Adrenal gland (tissue), 9 donors: ENCODE measurements at regions not wholly inside any gene's neighbourhood (a gene's known extent, or its start where the extent isn't known, plus 50 kb on each side); places are given as distances from the start of the nearest gene placed in this dataset.

Experiments
- DNase-seq, 7 donors: peaks; one replicate each; pipeline ENCODE4 v3.0.0-alpha.2; 2019 to 2020
- H3K27ac ChIP-seq, 5 donors: fragments of 200-600 bp; sonication (generic) in 4 of 5; 1 replicate in 3 of 5; 2 replicates in 2 of 5; pipeline versions ENCODE4 v1.5.1 to v1.8.0; 2016 to 2020; ENCODE audit warnings: mild to moderate bottlenecking in 1 of 5
- H3K27me3 ChIP-seq: fragments of 200-600 bp; 2 replicates; pipeline ENCODE4 v1.8.0; 2021
- H3K36me3 ChIP-seq, 2 donors: fragments of 200-600 bp; replicated peaks in 1 of 2; 1 replicate in 1 of 2; 2 replicates in 1 of 2; pipeline versions ENCODE4 v1.5.1 to v1.8.0; 2018 to 2022
- H3K4me1 ChIP-seq, 2 donors: fragments of 200-600 bp; replicated peaks in 1 of 2; 1 replicate in 1 of 2; 2 replicates in 1 of 2; pipeline versions ENCODE4 v1.5.1 to v1.8.0; 2018 to 2021
- H3K4me3 ChIP-seq, 4 donors: fragments of 200-600 bp; sonication (generic) in 3 of 4; one replicate each; pipeline ENCODE4 v1.5.1; 2016 to 2018
- H3K9me3 ChIP-seq, 3 donors: fragments of 200-600 bp; sonication (generic) in 1 of 3; replicated peaks in 1 of 3; 1 replicate in 2 of 3; 2 replicates in 1 of 3; pipeline versions ENCODE4 v1.5.1 to v1.8.0; 2016 to 2021
- POLR2A ChIP-seq, 2 donors: fragments of 450-650 bp; IDR thresholded peaks; one replicate each; pipeline ENCODE4 v1.6.1; 2017; ENCODE audit warnings: antibody characterized with exemption in 2 of 2, mild to moderate bottlenecking in 2 of 2, moderate library complexity in 1 of 2
- WGBS, 4 donors: extraction: QIAGEN DNeasy Blood & Tissue Kit in 2 of 4; methylation state at CpG; one replicate each; pipeline versions ENCODE4 v1.1.5 to v1.1.7; 2013 to 2017; 5-methylcytosine and 5-hydroxymethylcytosine counted together
- intact Hi-C, 2 donors: fragments of 100-400 bp; cut with DNase I; formaldehyde crosslinking; loops; one replicate each; pipeline versions ENCODE4 v1.14.1 to v1.15.0; 2022 to 2023
- TF ChIP-seq, protein P1 (sequence below), 6 experiments: fragments of 450-650 bp in 4 of 6; fragments of 200-600 bp in 2 of 6; sonication (generic) in 1 of 6; IDR thresholded peaks; 1 replicate in 5 of 6; 2 replicates in 1 of 6; pipeline versions ENCODE4 v1.5.1 to v1.8.0; 2016 to 2021; ENCODE audit warnings: antibody characterized with exemption in 6 of 6, mild to moderate bottlenecking in 2 of 6, moderate library complexity in 1 of 6
- donor health status: healthy with polysubstance abuse.
- donor health status: Bipolar disorder and iron deficiency.
- donor health status: DM: yes; HTN: yes; CAD: no.
- donor health status: DM: no; HTN: no; CAD: no.
- donor health status: DM: no; HTN: no; CAD: no.

DNA sequence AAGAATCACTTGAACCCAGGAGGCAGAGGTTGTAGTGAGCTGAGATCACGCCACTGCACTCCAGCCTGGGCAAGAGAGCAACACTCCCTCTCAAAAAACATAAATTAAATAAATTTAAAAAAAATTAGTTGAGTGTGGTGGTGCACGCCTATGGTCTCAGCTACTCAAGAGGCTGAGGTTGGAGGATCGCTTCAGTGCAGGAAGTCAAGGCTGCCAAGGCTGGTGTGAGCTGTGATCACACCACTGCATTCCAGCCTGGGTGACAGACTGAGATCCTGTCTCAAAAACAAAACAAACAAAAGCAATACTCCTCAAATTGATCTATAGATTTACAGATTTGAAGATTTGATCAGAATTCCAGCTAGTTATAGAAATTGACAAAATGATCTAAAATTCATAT, 92.7 kb upstream of the RESF1 start:
- Histone ChIP-seq H3K4me1 (peaks cover 0 to 5% of the 10 kb centered on the region in 2 donors), H3K27me3 (no peaks in the 10 kb centered on the region)

DNA sequence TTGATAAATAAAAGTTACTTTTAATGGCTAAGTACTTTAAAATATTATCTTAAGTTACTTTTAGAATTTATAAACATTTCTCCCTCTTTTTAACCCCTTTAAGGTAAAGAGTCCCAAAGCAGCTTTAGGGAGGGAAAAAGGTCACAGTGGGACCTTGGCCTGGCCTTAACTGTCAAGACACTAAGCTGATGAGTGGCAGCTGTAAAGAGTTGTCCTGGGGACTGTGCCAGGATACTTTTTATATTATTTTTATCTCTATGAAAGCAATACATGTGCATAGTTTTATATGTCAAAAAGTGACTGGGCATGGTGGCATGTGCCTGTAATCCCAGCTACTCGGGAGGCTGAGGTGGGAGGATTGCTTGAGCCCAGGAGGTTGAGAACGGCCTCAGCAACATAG, 94.2 kb upstream of the RESF1 start:
- Histone ChIP-seq H3K27me3 (no peaks in the 10 kb centered on the region), H3K27ac (no peak overlapping the region), H3K4me3 (no peak overlapping the region), H3K4me1 (peaks cover 0 to 5% of the 10 kb centered on the region in 2 donors), H3K9me3 (no peaks in the 10 kb centered on the region), H3K36me3 (no peaks in the 10 kb centered on the region)
- intact Hi-C loops, result no loop called here
- DNase-seq, result no peak
- 53 to 85% (median 72%) methylated on average over 2 of the region's 2 CpGs for WGBS, 4 donors
- TF ChIP-seq POLR2A (IDR thresholded peaks at IDR 0.05), result no peak
- TF ChIP-seq, protein P1, sequence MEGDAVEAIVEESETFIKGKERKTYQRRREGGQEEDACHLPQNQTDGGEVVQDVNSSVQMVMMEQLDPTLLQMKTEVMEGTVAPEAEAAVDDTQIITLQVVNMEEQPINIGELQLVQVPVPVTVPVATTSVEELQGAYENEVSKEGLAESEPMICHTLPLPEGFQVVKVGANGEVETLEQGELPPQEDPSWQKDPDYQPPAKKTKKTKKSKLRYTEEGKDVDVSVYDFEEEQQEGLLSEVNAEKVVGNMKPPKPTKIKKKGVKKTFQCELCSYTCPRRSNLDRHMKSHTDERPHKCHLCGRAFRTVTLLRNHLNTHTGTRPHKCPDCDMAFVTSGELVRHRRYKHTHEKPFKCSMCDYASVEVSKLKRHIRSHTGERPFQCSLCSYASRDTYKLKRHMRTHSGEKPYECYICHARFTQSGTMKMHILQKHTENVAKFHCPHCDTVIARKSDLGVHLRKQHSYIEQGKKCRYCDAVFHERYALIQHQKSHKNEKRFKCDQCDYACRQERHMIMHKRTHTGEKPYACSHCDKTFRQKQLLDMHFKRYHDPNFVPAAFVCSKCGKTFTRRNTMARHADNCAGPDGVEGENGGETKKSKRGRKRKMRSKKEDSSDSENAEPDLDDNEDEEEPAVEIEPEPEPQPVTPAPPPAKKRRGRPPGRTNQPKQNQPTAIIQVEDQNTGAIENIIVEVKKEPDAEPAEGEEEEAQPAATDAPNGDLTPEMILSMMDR (IDR thresholded peaks at IDR 0.05), result no peak

More for the DNA sequence above, 92.7 kb upstream of the RESF1 start:
- Histone ChIP-seq H3K36me3 (no peaks in the 10 kb centered on the region), H3K4me3 (no peak overlapping the region), H3K9me3 (no peaks in the 10 kb centered on the region), H3K27ac (no peak overlapping the region)
- DNase-seq, result no peak
- 92 to 98% (median 94%) methylated on average over 3 of the region's 3 CpGs for WGBS, 4 donors
- TF ChIP-seq POLR2A (IDR thresholded peaks at IDR 0.05), result no peak
- TF ChIP-seq, protein P1 (IDR thresholded peaks at IDR 0.05), result no peak
- intact Hi-C loops, result no loop called here

- TF ChIP-seq, protein P1 (IDR thresholded peaks at IDR 0.05), result no peak
- TF ChIP-seq POLR2A (IDR thresholded peaks at IDR 0.05), result no peak
- Histone ChIP-seq H3K4me3 (no peak overlapping the region), H3K9me3 (no peaks in the 10 kb centered on the region), H3K36me3 (no peaks in the 10 kb centered on the region), H3K27ac (no peak overlapping the region), H3K4me1 (no peaks in the 10 kb centered on the region), H3K27me3 (no peaks in the 10 kb centered on the region)
- no peak for DNase-seq
- intact Hi-C loops, result no loop called here
- WGBS, 4 donors, result 58 to 88% (median 74%) methylated on average over 2 of the region's 2 CpGs
These were observed 97.9 kb upstream of the RESF1 start for GRCh38 chr12:31861360-31861759.

DNA sequence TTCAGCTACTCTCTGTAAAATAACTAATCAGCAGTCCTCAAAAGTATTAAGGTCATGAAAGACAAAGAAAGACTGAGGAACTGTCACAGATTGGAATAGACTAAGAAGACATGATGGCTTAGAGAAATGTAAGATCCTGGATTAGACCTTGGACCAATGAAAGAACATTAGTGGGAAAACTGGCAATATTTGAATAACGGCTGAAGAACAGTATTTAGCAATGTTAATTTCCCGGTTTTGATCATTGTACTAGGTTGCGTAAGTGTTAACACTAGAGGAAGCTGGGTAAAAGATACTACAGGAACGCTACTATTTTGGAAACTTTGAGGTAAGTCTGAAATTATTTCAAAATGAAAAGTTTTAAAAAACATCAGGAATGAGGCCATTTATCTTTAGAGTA, 98.8 kb upstream of the RESF1 start:
- no peak overlapping the region for H3K27ac ChIP-seq
- no peaks in the 10 kb centered on the region for H3K36me3 ChIP-seq
- DNase-seq, result no peak
- intact Hi-C loops, result no loop called here
- H3K4me1 ChIP-seq, result no peaks in the 10 kb centered on the region
- no peaks in the 10 kb centered on the region for H3K27me3 ChIP-seq
- TF ChIP-seq POLR2A (IDR thresholded peaks at IDR 0.05), result no peak
- TF ChIP-seq, protein P1 (IDR thresholded peaks at IDR 0.05), result no peak
- no peaks in the 10 kb centered on the region for H3K9me3 ChIP-seq
- no peak overlapping the region for H3K4me3 ChIP-seq
- 75 to 77% (median 76%) methylated on average over 4 of the region's 4 CpGs for WGBS, 4 donors
